Breast epithelium (tissue), 3 donors: ENCODE measurements at regions not wholly inside any gene's neighbourhood (a gene's known extent, or its start where the extent isn't known, plus 50 kb on each side); places are given as distances from the start of the nearest gene placed in this dataset.
"Not testable (repeated sequence)": the region's sequence is repeated elsewhere in the genome, so short reads cannot be mapped to it uniquely, and the experiment has no call there.

Experiments used
- CTCF ChIP-seq, 3 donors: fragments of 450-650 bp; IDR thresholded peaks; one replicate each; pipeline ENCODE4 v1.5.1; 2016 to 2017; ENCODE audit warnings: antibody characterized with exemption in 3 of 3, mild to moderate bottlenecking in 3 of 3, moderate library complexity in 3 of 3
- POLR2A ChIP-seq: fragments of 450-650 bp; IDR thresholded peaks from one replicate; pipeline ENCODE4 v1.6.1; 2016; ENCODE audit warnings: antibody characterized with exemption, mild to moderate bottlenecking, moderate library complexity
- POLR2AphosphoS5 ChIP-seq, 3 donors: sonication (generic); formaldehyde crosslinking; IDR thresholded peaks; one replicate each; pipeline ENCODE4 v1.6.1; 2017; ENCODE audit warnings: antibody characterized with exemption in 3 of 3

GRCh38 chr1:66424530-66424929 is 109.4 kb upstream of the SGIP1 start:
- TF ChIP-seq CTCF (IDR thresholded peaks at IDR 0.05); POLR2A; POLR2AphosphoS5 (IDR thresholded peaks at IDR 0.05): not testable (repeated sequence)
